Colonic mucosa (tissue), 4 donors: ENCODE measurements at regions not wholly inside any gene's neighbourhood (a gene's known extent, or its start where the extent isn't known, plus 50 kb on each side); places are given as distances from the start of the nearest gene placed in this dataset.

ENCODE experiments used
- DNase-seq: peaks from one replicate; pipeline ENCODE4 v3.0.0-alpha.2; 2020
- H3K27ac ChIP-seq: fragments of 200-600 bp; one replicate; pipeline ENCODE4 v1.8.0; 2021
- H3K27me3 ChIP-seq: fragments of 200-600 bp; one replicate; pipeline ENCODE4 v1.8.0; 2021
- H3K36me3 ChIP-seq: fragments of 200-600 bp; one replicate; pipeline ENCODE4 v1.8.0; 2021
- H3K4me1 ChIP-seq: fragments of 200-600 bp; one replicate; pipeline ENCODE4 v1.8.0; 2021; ENCODE audit warnings: mild to moderate bottlenecking
- H3K4me3 ChIP-seq: fragments of 200-600 bp; one replicate; pipeline ENCODE4 v1.8.0; 2021
- H3K9ac ChIP-seq, 2 donors: one replicate each; pipeline ENCODE4 v1.7.0; 2013; ENCODE audit warnings: control low read depth in 2 of 2, low read depth in 2 of 2, low read length in 2 of 2
- H3K9me3 ChIP-seq: fragments of 200-600 bp; one replicate; pipeline ENCODE4 v1.8.0; 2021
- intact Hi-C: fragments of 100-400 bp; cut with DNase I; formaldehyde crosslinking; loops from one replicate; pipeline ENCODE4 v1.14.1; 2022
- TF ChIP-seq, protein P1 (sequence below): fragments of 200-600 bp; IDR thresholded peaks from one replicate; pipeline ENCODE4 v1.8.0; 2022; ENCODE audit warnings: antibody characterized with exemption, mild to moderate bottlenecking
- donor health status: healthy.
- donor health status: DM: no; HTN: no; CAD: no.
- donor health status: DM: no; HTN: no; CAD: no.

GRCh38 chr7:152485826-152486225 is 50.0 kb upstream of the KMT2C start:
- no peak for DNase-seq
- TF ChIP-seq, protein P1, sequence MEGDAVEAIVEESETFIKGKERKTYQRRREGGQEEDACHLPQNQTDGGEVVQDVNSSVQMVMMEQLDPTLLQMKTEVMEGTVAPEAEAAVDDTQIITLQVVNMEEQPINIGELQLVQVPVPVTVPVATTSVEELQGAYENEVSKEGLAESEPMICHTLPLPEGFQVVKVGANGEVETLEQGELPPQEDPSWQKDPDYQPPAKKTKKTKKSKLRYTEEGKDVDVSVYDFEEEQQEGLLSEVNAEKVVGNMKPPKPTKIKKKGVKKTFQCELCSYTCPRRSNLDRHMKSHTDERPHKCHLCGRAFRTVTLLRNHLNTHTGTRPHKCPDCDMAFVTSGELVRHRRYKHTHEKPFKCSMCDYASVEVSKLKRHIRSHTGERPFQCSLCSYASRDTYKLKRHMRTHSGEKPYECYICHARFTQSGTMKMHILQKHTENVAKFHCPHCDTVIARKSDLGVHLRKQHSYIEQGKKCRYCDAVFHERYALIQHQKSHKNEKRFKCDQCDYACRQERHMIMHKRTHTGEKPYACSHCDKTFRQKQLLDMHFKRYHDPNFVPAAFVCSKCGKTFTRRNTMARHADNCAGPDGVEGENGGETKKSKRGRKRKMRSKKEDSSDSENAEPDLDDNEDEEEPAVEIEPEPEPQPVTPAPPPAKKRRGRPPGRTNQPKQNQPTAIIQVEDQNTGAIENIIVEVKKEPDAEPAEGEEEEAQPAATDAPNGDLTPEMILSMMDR: no peak

More at GRCh38 chr7:152485826-152486225, 50.0 kb upstream of the KMT2C start:
- Histone ChIP-seq H3K27me3 (no peaks in the 10 kb centered on the region), H3K9me3 (no peaks in the 10 kb centered on the region), H3K4me3 (no peak overlapping the region), H3K4me1 (no peaks in the 10 kb centered on the region), H3K36me3 (no peaks in the 10 kb centered on the region), H3K9ac (no peak overlapping the region), H3K27ac (no peak overlapping the region)
- intact Hi-C loops: no loop called here
